HG03280 (cell line): ENCODE measurements at regions not wholly inside any gene's neighbourhood (a gene's known extent, or its start where the extent isn't known, plus 50 kb on each side); places are given as distances from the start of the nearest gene placed in this dataset.
"Not testable (repeated sequence)": the region's sequence is repeated elsewhere in the genome, so short reads cannot be mapped to it uniquely, and the experiment has no call there.

Experiments used
- ATAC-seq: cut with Tn5 transposase; IDR thresholded peaks from one replicate; pipeline ENCODE4 v1.9.1; 2021; ENCODE audit warnings: mild to moderate bottlenecking, moderate library complexity; ENCODE audit not compliant: unreplicated experiment

GRCh38 chr1:117702654-117703053, 96.8 kb downstream of the TENT5C start:
- ATAC-seq, result no peak

DNA sequence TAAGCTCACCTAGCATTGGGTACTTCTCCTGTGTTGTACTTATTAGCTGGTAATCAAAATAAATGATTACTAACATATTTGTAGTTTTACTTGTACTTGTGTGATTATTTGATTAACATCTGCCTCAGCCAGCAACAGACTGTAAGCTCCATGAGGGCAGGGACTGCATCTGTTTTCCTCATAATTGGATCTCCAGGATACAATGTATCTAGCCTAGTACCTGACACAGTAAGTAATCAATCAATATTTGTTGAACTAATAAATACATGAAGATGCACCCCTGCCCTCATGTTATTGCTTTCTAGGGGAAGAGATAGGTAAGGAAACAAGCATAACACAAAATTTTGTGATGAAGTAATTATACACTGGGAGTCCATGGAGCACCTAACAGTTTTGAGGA, 101.5 kb downstream of the TENT5C start:
- ATAC-seq, result no peak

GRCh38 chr1:117708323-117709248, 102.7 kb downstream of the TENT5C start:
- ATAC-seq, result no peak

GRCh38 chr1:117709249-117709691, 103.4 kb downstream of the TENT5C start:
- no peak for ATAC-seq

- ATAC-seq, result no peak
Measured at GRCh38 chr1:117710710-117711109, 104.9 kb downstream of the TENT5C start.

DNA sequence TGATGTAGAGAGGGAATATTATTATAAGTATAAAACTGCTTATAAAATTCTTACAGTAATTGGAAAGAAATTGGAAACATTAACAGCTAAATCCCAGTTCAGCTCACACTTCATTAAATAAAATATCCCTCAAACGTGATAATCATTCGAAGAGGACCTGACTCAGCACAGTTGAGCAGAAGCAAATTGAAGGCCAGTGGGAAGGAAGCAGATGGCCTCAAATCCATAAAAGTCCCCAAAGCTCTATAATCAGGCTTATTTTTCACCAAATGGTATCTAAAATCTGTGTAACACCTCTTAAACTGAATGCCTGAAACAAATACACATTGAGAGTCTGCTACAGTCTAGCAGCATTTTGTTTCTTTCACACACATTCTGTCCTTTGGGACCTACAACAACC, 106.8 kb downstream of the TENT5C start:
- ATAC-seq, result no peak

DNA sequence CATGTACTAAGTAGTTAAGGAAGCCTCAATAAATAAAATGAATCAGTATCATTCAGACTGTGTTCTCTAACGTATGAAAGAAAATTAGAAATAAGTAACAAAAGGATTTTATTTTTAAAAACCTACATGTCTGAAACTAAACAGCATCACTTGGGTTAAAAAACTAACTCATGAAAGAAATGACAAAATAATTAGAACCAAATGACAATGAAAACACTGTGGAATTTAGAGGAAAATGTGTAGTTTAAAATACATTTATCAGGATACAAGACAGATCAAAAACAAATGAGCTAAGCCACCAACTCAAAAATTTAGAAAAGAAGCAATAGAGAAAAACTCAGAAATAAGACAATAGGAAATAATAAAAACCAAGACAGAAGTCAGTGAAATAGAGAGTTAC, 108.7 kb downstream of the TENT5C start:
- no peak for ATAC-seq

- ATAC-seq, result not testable (repeated sequence)
Measured at GRCh38 chr1:117716030-117716429, 110.2 kb downstream of the TENT5C start.

DNA sequence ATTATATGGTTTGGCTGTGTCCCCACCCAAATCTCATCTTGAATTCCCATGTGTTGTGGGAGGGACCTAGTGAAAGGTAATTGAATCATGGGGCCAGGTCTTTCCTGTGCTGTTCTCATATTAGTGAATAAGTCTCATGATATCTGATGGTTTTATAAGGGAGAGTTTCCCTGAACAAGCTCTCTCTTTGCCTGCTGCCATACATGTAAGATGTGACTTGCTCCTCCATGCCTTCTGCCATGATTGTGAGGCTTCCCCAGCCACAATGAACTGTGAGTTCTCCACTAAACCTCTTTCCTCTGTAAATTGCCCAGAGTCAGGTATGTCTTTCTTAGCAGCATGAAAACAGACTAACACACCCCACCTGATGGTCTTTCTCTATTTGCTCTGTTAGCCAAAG, 112.1 kb downstream of the TENT5C start:
- not testable (repeated sequence) for ATAC-seq

- ATAC-seq, result not testable (repeated sequence)
Measured at GRCh38 chr1:117718596-117718995, 112.7 kb downstream of the TENT5C start.

DNA sequence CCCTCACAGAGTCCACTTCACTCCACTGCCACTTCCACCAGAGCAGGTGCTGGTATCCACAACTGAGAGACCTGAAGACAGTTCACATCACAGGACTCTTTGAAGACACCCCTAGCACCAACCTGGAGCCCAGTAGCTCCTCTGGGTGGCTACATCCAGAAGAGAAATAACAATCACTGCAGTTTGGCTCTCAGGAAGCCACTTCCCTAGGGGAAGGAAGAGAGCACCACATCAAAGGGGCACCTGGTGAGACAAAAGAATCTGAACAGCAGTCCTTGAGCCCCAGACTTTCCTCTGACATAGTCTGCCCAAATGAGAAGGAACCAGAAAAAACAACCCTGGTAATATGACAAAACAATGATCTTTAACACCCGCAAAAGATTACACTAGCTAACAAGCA, 113.2 kb downstream of the TENT5C start:
- no peak for ATAC-seq

DNA sequence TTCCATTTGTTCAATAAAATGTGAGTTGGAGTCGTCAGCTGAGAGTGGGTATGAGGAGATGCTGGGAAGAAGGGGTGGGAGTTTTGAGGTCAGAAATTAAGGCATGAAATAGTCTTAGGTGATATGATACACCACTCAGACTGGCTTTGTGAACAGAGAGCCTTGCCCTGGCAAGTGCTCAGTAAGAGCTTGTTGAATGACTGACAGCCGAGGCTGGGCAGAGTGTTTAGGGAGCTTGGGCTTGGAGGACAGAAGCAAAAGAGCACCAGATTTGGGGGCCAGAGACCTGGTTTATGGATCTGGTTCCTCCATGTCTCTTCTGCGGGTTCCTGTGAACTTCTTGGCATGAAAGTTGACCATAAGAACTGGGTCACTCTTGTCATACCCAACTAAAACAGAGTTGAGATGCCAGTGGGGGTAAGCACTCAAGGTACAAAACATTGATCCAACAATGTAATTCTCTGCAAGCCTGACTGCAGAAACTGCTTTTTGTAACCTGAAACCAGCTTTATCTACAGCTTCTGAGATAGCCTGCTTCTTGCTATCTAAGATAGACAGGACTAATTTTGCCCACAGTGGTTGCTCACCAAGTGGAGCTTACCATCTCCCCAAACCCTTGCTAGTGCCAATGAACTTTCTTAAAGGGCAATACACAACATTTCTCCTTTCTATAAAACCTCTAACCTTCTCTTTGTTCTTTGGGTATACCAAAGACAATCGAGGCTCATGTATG, 126.4 kb downstream of the TENT5C start:
- ATAC-seq, result no peak

DNA sequence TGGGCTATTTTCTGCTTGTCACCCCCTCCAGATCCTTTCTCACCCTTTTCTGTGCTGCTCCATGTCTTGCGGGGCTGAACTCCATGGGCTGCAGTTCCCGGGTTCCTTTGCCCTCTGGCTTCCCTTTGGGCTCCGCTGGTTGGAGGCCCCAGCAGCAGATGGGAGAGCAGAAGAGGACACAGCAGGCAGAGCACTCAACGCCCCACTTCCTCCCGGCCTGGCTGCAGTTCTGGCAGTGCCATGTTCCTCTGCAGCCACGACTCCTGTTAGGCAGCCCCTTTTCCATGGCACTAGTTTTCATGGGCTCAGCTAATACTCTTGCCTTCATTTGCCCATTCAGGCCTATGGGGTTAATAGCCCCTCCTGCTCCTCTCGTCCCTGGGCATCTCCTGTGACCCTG, 127.1 kb downstream of the TENT5C start:
- ATAC-seq, result no peak

GRCh38 chr1:117734403-117734802, 128.6 kb downstream of the TENT5C start:
- no peak for ATAC-seq

DNA sequence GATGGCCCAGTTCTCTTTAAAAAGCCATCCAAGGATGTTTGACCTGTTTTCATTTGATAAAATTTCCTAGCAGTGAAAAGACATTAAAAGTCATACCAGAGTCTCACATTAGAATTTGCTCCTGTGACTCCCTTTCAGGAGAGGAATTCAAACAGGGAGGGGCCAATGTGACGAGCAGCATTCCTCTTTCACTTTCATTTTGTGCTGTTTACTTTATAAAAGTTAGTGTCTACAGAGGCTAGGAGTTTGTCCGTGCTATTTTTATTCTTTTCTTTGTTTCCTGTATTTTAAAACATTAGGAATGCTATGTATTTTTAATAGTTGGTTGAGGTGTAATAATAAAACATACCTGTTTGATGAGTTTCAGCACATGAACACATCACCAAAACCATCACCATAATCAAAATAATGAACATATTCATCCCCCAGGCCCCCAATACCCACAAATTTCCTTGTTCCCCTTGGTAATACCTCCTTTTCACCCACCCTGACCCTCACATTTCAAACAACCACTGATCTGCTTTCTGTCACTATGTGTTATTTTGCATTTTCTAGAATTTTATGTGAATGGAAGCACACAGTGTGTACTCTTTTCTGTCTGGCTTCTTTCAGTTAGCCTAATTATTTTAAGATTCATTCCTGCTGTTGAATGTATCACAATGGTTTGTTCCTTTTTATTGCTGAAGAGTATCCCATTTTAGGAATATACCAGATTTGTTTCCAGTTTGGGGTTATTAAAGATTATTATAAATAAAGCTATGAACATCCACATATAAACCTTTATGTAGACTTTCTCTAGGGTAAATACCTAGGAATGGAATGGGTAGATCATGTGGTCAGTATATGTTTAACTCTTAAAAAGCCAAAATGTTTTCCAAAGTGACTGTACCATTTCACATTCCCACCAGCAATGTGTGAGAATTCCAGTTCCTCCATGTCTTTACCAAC, 129.5 kb downstream of the TENT5C start:
- ATAC-seq, result no peak

GRCh38 chr1:117739504-117739903, 133.7 kb downstream of the TENT5C start:
- no peak for ATAC-seq

DNA sequence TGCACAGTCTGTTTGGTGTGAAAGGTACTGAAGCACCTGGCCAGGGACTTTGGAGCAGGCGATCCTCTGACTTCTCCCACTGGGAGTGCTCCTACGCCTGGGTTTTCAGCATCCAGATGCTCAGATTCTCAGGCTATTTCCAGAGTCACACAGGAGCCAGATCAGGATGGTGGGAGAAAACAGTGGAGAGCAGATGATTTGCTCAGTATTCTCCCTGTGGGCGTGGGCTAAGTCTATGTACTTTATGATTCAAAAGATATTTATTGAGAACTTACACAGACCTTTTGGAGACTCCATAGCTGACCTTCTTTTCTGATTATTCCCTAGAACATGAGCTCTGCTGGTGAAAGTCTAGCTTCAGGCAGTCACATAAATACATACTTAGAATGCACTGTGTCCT, 134.6 kb downstream of the TENT5C start:
- ATAC-seq, result no peak

DNA sequence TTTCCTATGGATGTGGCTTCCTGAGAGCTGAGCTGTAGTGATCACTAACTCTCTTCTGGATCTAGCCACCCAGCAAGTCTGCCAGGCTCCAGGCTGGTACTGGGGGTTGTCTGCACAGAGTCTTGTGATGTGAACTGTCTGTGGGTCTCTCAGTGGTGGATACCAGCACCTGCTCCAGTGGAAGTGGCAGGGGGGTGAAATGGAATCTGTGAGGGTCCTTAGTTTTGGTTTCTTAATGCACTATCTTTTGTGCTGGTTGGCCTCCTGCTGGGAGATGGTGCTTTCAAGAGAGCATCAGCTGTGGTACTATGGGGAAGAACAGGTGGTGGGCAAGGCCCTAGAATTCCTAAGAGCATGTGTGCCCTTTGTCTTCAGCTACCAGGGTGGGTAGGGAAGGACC, 140.7 kb downstream of the TENT5C start:
- ATAC-seq, result not testable (repeated sequence)

GRCh38 chr1:117747605-117748004, 141.8 kb downstream of the TENT5C start:
- ATAC-seq, result no peak

DNA sequence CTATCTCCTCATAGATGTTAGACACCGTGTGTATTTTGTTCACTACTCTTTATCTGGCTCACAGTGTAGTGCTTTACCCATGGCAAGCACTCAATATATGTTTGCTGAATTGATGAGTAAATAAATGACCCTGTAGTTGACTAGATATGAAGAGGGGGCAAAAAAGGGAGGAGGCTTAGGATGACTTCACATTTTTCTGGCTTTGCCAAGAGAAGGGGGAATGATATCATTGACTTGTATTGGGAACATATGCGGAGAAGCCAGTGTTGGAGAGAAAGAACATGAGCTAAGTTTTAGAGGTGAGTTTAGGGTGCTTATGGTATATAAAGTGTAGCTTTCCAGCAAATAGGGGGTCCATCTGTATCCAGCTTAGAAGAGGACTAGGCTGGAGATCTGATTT, 145.5 kb downstream of the TENT5C start:
- ATAC-seq, result no peak

- ATAC-seq, result no peak
Measured at GRCh38 chr1:117752661-117753060, 146.8 kb downstream of the TENT5C start.
